ENCODE measurements at regions not wholly inside any gene's neighbourhood (a gene's known extent, or its start where the extent isn't known, plus 50 kb on each side); places are given as distances from the start of the nearest gene placed in this dataset.

GRCh38 chr1:231106347-231106746 is 55.5 kb upstream of the TRIM67 start:
- Mint-ChIP-seq H3K4me1 (ENCODE audit: low read depth) (peaks cover 17% of the 10 kb centered on the region), H3K9me3 (no peaks in the 10 kb centered on the region), H3K27me3 (peaks cover 22% of the 10 kb centered on the region), H3K27ac (no peak overlapping the region), H3K36me3 (ENCODE audit: low read depth) (no peaks in the 10 kb centered on the region), H3K4me3 (no peak overlapping the region)
- Histone ChIP-seq H3K4me1 (ENCODE audit: insufficient read depth, low read length) (no peaks in the 10 kb centered on the region), H3K4me3 (ENCODE audit: low read length) (no peak overlapping the region), H3K27ac (ENCODE audit: low read depth in 1 of 2, low read length in 2 of 2) (no peak overlapping the region), H3K27me3 (ENCODE audit: control insufficient read depth in 1 of 2, insufficient read depth in 2 of 2, low read length in 2 of 2) (peaks cover 0 to 6% of the 10 kb centered on the region in 2 experiments), H3K9me3 (ENCODE audit: control insufficient read depth in 1 of 2, insufficient read depth in 1 of 2, low read length in 2 of 2) (peaks cover 0 to 5% of the 10 kb centered on the region in 2 experiments), H3K36me3 (ENCODE audit: insufficient read depth, low read length) (no peaks in the 10 kb centered on the region)
- ChIA-PET CTCF (no interaction called here), POLR2A (no interaction called here)
- TF ChIP-seq, protein P1, sequence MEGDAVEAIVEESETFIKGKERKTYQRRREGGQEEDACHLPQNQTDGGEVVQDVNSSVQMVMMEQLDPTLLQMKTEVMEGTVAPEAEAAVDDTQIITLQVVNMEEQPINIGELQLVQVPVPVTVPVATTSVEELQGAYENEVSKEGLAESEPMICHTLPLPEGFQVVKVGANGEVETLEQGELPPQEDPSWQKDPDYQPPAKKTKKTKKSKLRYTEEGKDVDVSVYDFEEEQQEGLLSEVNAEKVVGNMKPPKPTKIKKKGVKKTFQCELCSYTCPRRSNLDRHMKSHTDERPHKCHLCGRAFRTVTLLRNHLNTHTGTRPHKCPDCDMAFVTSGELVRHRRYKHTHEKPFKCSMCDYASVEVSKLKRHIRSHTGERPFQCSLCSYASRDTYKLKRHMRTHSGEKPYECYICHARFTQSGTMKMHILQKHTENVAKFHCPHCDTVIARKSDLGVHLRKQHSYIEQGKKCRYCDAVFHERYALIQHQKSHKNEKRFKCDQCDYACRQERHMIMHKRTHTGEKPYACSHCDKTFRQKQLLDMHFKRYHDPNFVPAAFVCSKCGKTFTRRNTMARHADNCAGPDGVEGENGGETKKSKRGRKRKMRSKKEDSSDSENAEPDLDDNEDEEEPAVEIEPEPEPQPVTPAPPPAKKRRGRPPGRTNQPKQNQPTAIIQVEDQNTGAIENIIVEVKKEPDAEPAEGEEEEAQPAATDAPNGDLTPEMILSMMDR (IDR thresholded peaks at IDR 0.05), result no peak
- intact Hi-C loops (cut with DNase I, micrococcal nuclease), result loop anchor here in 1 of 2 experiments (10.0 kb wide), 1 partner anchor 302 kb away; no protein-coding TSS in a partner anchor
- ATAC-seq (ENCODE audit: poor library complexity) (no peak), DNase-seq (no peak)

DNA sequence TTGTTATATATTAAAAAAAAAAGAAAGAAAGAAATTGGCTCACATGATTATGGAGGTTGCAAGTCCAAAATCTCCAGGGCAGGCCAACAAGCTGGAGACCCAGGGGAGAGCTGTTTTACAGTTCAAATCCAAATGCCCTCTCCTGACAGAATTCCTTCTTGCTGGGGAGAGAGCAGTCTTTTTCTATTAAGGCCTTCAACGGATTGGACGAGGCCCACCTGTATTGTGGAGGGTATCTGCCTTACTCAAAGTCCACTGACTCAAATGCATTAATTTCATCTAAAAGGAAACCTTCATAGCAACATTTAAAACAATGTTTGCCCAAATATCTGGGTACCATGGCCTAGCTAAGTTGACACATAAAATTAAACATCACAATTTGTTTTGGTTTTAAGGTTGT is 56.9 kb upstream of the TRIM67 start:
- Mint-ChIP-seq H3K36me3 (ENCODE audit: low read depth) (no peaks in the 10 kb centered on the region), H3K4me3 (no peak overlapping the region), H3K27me3 (peaks cover 22% of the 10 kb centered on the region), H3K27ac (no peak overlapping the region), H3K4me1 (ENCODE audit: low read depth) (peaks cover 17% of the 10 kb centered on the region), H3K9me3 (no peaks in the 10 kb centered on the region)
- CTCF ChIA-PET, result no interaction called here
- peaks cover 0 to 3% of the 10 kb centered on the region in 2 experiments for H3K9me3 ChIP-seq (ENCODE audit: control insufficient read depth in 1 of 2, insufficient read depth in 1 of 2, low read length in 2 of 2)
- no peak for ATAC-seq (ENCODE audit: poor library complexity)
- no peak for DNase-seq
- H3K4me3 ChIP-seq (ENCODE audit: low read length), result no peak overlapping the region
- no peaks in the 10 kb centered on the region for H3K36me3 ChIP-seq (ENCODE audit: insufficient read depth, low read length)
- intact Hi-C loops (cut with DNase I, micrococcal nuclease), result loop anchor here in 1 of 2 experiments (10.0 kb wide), 1 partner anchor 300 kb away; no protein-coding TSS in a partner anchor
- TF ChIP-seq, protein P1 (IDR thresholded peaks at IDR 0.05), result no peak
- H3K27me3 ChIP-seq (ENCODE audit: control insufficient read depth in 1 of 2, insufficient read depth in 2 of 2, low read length in 2 of 2), result peaks cover 3 to 4% of the 10 kb centered on the region in 2 experiments
- H3K27ac ChIP-seq (ENCODE audit: low read depth in 1 of 2, low read length in 2 of 2), result no peak overlapping the region
- no peaks in the 10 kb centered on the region for H3K4me1 ChIP-seq (ENCODE audit: insufficient read depth, low read length)
- POLR2A ChIA-PET, result no interaction called here

DNA sequence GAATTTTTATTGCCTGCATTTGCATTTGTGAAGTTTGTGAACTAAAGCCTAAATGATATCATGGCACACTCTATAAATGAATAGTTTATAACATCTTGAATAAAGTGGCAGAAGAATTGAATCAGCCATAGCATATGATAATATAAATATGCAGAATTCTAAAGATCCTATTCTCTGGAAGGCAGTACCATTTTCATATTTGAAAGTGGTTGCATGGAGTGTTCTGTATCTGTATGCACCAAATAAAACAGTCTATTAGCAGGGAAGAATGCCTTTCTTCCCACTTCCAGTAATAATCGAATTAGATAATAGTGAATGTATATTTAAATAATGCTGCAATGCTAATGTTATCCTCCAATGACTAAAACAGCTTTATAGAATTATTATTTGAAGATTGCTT is 57.9 kb upstream of the TRIM67 start:
- Histone ChIP-seq H3K4me3 (ENCODE audit: low read length) (no peak overlapping the region), H3K9me3 (ENCODE audit: control insufficient read depth in 1 of 2, insufficient read depth in 1 of 2, low read length in 2 of 2) (peaks cover 0 to 3% of the 10 kb centered on the region in 2 experiments), H3K36me3 (ENCODE audit: insufficient read depth, low read length) (no peaks in the 10 kb centered on the region), H3K4me1 (ENCODE audit: insufficient read depth, low read length) (no peaks in the 10 kb centered on the region), H3K27me3 (ENCODE audit: control insufficient read depth in 1 of 2, insufficient read depth in 2 of 2, low read length in 2 of 2) (peaks cover 3 to 4% of the 10 kb centered on the region in 2 experiments), H3K27ac (ENCODE audit: low read depth in 1 of 2, low read length in 2 of 2) (no peak overlapping the region)
- H3K27me3 Mint-ChIP-seq, result peaks cover 28% of the 10 kb centered on the region
- ChIA-PET CTCF (no interaction called here), POLR2A (no interaction called here)
- TF ChIP-seq, protein P1 (IDR thresholded peaks at IDR 0.05), result no peak
- DNase-seq (no peak), ATAC-seq (ENCODE audit: poor library complexity) (no peak)
- intact Hi-C loops (cut with DNase I, micrococcal nuclease), result loop anchor here in 1 of 2 experiments (10.0 kb wide), 1 partner anchor 299 kb away; no protein-coding TSS in a partner anchor
- no peaks in the 10 kb centered on the region for H3K36me3 Mint-ChIP-seq (ENCODE audit: low read depth)
- peaks cover 15% of the 10 kb centered on the region for H3K4me1 Mint-ChIP-seq (ENCODE audit: low read depth)
- no peak overlapping the region for H3K27ac Mint-ChIP-seq
- H3K9me3 Mint-ChIP-seq, result no peaks in the 10 kb centered on the region
- H3K4me3 Mint-ChIP-seq, result no peak overlapping the region

All from CD4-positive, alpha-beta T cell (primary cell).